ENCODE measurements at regions not wholly inside any gene's neighbourhood (a gene's known extent, or its start where the extent isn't known, plus 50 kb on each side); places are given as distances from the start of the nearest gene placed in this dataset.

GRCh38 chr18:30533716-30534115 lies 508.8 kb downstream of the DSC3 start:
- no peak for TF ChIP-seq EZH2 (IDR thresholded peaks at IDR 0.05; ENCODE audit: borderline replicate concordance)
- TF ChIP-seq, protein P1, sequence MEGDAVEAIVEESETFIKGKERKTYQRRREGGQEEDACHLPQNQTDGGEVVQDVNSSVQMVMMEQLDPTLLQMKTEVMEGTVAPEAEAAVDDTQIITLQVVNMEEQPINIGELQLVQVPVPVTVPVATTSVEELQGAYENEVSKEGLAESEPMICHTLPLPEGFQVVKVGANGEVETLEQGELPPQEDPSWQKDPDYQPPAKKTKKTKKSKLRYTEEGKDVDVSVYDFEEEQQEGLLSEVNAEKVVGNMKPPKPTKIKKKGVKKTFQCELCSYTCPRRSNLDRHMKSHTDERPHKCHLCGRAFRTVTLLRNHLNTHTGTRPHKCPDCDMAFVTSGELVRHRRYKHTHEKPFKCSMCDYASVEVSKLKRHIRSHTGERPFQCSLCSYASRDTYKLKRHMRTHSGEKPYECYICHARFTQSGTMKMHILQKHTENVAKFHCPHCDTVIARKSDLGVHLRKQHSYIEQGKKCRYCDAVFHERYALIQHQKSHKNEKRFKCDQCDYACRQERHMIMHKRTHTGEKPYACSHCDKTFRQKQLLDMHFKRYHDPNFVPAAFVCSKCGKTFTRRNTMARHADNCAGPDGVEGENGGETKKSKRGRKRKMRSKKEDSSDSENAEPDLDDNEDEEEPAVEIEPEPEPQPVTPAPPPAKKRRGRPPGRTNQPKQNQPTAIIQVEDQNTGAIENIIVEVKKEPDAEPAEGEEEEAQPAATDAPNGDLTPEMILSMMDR (IDR thresholded peaks at IDR 0.05; ENCODE audit: poor library complexity): no peak

Measured in hepatocyte (in vitro differentiated cells).